Amniotic epithelial cell (primary cell): ENCODE measurements at regions not wholly inside any gene's neighbourhood (a gene's known extent, or its start where the extent isn't known, plus 50 kb on each side); places are given as distances from the start of the nearest gene placed in this dataset.

Experiments
- DNase-seq: peaks from one replicate; pipeline ENCODE4 v3.0.0-alpha.2; 2010; ENCODE audit warnings: low read depth

GRCh38 chr2:38450509-38450908, 73.4 kb upstream of the ATL2 start:
- no peak for DNase-seq

GRCh38 chr2:38448692-38449410, 71.8 kb upstream of the ATL2 start:
- DNase-seq, result no peak

DNA sequence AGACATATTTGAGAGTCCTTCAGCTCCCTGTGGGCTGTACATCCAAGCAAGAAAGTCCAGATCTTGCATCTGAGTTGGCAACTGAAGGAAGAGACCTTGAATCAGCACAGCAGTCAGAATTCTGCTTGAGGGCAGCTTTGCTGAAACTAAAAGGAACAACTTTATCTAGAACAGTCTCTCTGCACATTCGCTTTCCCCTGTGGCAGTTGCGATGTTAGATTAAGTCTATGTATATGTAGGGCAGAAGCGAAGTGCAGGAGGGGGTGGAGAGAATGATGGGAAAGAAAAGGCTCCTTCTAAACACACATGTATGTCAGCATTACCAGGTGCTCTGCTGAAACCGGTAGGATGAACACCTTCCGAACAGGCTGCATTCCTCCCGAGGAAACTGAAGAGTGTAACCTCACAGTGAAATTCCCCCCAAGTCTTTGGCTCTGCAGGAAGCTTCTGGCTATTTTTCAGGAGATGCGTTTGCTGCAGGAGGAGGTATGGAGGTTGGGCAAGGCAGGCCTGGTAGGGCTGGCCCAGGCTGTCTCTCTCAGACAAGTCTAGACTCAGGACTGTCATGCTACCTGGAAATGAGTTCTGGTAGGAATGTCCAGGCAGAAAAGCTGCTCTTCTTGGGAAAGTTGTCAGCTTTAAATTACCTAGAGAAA, 70.0 kb upstream of the ATL2 start:
- no peak for DNase-seq

DNA sequence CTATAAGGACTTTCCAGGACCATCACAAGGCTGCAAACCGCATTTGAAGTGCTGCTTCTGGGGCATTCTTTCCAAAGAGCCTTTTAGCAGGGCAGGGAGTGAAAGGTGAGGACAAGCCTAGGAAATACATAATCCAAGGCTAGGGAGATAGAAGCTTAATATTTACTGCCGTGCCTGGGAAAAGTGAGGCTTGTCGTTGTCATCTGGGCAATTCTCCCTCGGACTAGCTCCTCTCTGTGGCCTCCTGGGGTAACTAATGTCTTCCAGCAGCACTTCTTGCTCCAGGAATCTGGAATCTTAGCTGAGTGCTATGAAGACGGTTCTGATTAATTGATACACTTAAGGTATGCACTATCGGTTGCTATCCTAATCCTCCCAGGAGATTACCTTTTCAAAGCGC, 69.3 kb upstream of the ATL2 start:
- no peak for DNase-seq

GRCh38 chr2:38444247-38444646, 67.2 kb upstream of the ATL2 start:
- DNase-seq, result peak; percentile 58

GRCh38 chr2:38442643-38443541, 65.8 kb upstream of the ATL2 start:
- DNase-seq, result peak; percentile 91

DNA sequence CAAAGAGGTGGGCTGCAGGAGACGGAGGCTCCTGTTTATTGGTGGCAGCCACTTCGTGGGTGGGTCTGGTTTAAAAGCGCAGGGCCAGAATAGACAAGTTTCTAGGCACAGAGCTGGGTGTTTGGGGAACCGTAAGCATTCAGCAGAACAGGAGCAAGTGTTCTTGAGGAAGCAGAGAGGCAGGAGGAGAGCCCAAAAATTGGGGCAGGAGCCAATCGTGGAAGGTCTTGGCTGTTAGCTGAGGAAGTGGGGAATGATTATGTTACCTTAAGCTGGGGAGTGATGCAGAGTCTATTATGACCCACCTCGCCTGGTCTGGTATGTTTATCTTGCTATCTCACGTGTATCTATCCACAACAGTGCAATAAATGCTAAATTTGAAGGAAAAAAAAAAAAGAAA, 64.3 kb upstream of the ATL2 start:
- DNase-seq, result no peak

- peak; percentile 88 for DNase-seq
Observed at GRCh38 chr2:38440655-38441054, 63.6 kb upstream of the ATL2 start.

- DNase-seq, result no peak
Observed at GRCh38 chr2:38439863-38440262, 62.8 kb upstream of the ATL2 start.

- DNase-seq, result no peak
Observed at GRCh38 chr2:38438883-38439612, 62.0 kb upstream of the ATL2 start.

- no peak for DNase-seq
Observed at GRCh38 chr2:38438133-38438882, 61.2 kb upstream of the ATL2 start.

- no peak for DNase-seq
Observed at GRCh38 chr2:38436227-38436664, 59.2 kb upstream of the ATL2 start.

DNA sequence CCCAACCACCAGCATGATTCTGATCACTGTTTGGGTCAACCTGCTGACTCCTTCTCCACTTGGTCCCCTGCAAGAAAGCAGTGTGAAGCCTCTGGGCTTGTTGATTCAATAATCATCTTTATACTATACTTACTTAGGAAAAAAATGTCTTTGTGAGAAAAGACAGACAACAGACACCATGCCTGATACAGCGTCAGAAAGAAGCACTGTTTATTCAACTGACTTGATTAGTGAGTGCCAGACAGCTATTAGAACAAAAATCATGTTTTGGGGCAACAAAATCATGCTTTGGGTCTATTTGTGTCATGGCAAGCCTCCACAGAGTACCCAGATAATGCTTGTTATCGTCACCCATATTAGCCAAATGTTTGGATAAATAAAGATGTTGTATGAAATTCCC, 58.7 kb upstream of the ATL2 start:
- DNase-seq, result no peak

DNA sequence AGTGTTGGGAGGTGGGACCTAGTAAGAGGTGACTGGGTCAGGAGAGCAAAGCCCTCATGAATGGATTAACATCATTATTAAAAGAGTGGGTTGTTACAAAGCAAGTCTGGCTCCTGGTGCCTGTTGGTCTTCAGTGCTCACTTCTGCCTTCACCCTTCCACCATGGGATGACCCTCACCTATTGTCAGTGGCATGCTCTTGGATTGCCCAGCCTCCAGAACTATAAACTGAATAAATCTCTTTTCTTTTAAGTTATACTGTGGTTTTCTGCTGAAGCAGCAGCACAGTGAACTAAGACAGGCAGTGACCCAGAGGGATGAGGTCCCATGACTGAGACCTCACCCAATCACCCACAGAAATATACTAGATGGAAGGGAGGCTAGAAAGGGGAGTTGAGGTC, 57.5 kb upstream of the ATL2 start:
- no peak for DNase-seq

DNA sequence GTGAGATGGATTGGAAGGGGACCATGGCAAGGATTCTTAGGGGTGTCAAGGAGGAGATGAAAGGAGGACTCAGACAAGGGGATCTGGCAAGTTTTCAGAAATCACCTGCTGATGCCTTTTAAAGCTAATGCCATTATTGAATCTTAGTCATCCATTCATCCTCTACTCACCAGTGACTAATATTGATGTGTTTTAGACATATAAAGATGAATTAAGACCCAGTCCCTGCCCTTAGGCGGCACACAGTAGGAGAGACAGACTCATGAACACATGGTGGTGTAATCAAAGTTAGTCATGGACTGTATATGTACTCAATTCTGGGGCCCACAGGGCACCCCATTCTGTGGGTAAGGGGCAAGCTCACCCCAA, 56.5 kb upstream of the ATL2 start:
- no peak for DNase-seq

DNA sequence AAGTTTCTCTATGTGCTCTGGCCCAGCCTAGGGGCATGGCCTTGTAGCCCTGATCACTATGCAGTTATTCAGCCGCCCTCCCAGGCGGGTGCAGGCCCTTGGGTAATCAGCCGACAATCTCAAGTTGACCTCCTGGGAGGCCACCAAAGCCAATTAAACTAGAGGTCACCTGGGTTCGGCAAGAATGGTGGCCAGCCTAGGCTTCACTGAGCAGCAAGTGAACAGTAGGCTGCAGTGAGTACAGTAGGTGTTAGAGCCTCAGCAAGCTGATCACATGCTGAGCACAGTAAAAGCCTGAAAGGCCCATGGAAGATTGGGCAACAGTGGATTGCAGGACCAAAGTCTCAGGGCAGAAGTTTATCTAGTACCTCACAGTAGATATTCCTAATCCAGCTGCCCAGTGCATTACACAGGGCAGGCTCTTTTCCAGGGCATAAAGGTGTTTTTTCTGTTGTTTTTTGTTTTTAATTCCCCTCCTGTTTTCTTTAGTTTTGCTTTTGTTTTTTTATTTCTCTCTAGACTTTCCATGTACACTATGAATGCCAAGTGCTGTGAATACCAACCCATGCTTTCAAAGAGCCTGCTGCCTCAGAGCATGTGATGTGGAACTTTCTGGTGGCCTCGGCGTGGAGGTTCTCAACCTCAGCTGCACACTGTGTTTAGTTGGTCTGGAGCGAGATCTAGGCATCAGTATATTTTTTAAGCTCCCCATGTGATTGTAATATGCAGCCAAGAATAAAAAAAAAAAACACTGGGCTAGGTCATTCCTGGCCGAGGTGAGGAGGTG, 55.9 kb upstream of the ATL2 start:
- peak; percentile 25 for DNase-seq

- DNase-seq, result no peak
Observed at GRCh38 chr2:38430597-38431207, 53.6 kb upstream of the ATL2 start.

GRCh38 chr2:38430196-38430595, 53.1 kb upstream of the ATL2 start:
- DNase-seq, result no peak

- no peak for DNase-seq
Observed at GRCh38 chr2:38427936-38428335, 50.9 kb upstream of the ATL2 start.

- no peak for DNase-seq
Observed at GRCh38 chr2:38427054-38427453, 50.0 kb upstream of the ATL2 start.
